CD4-positive, alpha-beta T cell treated with Interleukin-15 for 4 hours (primary cell): ENCODE measurements at regions not wholly inside any gene's neighbourhood (a gene's known extent, or its start where the extent isn't known, plus 50 kb on each side); places are given as distances from the start of the nearest gene placed in this dataset.
A peak's percentile ranks its signal among the peaks of the same experiment; 100 is the strongest.

Source experiments
- DNase-seq: peaks from one replicate; pipeline ENCODE4 v3.0.0-alpha.2; 2020; ENCODE audit warnings: low spot score

DNA sequence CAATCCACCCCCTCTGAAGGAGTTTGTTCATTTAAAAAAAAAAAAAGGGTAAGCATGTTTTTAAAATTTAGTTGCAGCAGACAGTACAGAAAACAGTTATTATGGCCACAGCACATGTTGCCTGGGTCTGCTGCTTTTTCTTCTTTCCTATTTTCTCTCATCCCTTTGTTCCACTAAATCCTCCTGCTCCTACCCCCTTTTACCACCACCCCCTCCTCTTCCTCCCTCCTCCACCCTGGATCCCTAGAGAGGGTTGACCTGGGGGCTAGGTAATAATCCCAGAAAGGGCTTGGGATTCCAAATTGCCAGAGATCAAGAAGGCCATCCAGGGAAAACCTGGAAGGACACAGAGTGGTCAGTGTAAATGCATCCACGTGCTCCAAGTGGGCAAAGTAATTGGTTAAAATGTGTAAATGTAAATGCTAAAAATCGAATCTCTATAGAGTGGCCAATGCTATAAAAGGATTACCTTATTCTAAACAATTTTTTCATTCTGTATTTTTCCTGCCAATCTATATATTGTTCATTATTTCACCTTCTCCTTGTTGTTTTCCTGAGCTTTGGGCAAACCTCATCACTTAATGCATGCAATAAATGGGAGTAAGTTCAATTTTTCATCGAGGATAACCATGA lies 89.0 kb upstream of the PIK3CG start:
- no peak for DNase-seq

DNA sequence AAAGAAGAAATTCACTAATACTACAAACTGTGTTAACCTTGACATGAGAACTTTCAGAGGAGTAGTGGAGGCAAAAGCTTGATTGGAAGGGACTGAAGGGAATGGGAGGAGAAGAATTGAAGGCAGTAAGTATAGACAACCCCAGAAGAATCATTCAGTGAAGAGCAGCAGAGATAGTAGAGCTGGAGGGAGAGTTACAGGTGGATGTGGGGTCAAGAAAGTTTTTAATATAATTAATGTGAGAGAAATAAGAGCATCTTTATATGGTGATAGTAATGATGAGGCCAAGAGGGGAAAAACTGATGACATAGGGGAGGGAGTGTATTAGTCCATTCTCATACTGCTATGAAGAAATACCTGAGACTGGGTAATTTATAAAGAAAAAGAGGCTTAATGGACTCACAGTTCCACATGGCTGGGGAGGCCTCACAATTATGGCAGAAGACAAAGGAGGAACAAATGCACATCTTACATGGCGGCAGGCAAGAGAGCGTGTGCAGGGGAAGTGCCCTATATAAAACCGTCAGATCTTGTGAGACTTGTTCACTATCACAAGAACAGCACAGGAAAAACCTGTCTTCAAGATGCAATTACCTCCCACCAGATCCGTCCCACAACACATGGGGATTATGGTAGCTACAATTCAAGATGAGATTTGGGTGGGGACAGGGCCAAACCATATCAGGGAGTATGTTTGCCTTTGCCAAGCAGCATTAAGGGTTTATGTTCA lies 88.3 kb upstream of the PIK3CG start:
- DNase-seq = no peak

DNA sequence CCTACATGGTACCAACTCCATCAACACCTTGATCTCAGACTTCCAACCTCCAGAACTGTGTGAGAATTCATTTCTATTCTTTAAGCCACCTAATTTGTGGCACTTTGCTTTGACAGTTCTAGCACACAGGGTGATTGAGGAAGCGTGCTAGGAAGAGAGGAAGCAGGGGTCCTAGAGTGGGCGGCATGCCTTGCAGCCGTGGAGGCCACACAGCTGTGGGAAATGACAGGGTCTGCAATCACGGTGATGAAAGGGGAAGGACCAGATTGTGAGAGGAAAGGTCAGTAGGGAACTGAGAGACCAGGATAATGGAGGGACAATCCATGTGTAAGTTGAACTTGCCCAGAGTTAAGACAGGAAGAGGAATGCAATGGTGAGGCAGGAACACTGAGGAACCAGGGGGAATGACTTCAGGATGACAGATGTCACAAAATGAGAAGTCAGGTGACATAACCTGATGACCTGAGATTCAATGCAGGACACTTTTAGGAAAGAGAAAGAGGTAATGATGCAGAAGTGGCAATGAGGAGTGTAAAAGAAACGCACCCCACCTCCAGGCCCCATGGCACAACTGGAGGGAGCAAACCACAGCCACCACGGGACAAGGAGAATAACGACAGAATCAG lies 87.3 kb upstream of the PIK3CG start:
- DNase-seq = no peak

DNA sequence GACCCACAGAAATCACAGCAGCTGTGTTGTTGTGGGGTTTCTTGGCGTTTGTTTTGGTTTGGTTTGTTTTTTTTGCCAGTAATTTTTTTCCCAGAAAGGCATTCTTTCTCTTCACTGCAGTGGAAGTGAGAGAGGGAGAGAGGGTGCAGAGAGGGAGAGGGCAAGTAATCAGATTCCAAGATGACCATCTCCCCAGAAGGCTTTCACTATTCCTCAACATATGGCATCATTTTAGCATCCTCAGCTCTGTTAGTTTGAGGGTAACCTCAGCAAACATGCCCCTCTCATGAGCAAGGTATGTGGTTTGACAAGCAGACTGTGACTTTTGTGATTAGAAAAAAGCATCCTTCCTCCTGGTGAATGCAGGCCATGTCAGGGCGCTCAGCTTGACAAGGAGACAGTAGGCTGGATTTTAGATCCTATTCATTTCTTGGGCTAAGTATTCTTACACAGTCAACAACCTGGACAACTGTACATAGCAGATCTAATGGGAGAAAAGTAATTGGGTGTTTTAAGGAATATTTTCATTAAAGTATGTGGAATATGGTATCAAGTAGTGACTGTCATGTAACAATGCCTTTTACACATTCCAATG lies 86.3 kb upstream of the PIK3CG start:
- DNase-seq = no peak

DNA sequence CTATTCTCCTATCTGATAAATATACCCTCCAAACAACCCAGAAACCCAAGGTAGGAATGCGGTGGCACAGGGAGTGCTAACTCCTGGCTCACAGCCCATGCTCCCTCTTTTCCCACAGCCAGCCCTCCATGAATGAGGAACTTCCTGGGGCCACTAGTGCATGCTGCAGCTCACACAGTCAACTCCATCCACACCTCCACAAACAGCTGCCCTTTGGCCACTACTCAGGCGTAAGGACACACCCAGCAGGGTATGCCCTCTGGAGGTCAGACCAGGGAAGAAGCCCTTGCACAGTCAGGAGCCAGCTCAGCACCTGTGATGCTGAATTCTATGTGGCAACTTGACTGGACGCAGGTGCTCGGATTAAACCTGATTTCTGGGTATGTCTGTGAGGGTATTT lies 85.2 kb upstream of the PIK3CG start:
- DNase-seq = no peak

DNA sequence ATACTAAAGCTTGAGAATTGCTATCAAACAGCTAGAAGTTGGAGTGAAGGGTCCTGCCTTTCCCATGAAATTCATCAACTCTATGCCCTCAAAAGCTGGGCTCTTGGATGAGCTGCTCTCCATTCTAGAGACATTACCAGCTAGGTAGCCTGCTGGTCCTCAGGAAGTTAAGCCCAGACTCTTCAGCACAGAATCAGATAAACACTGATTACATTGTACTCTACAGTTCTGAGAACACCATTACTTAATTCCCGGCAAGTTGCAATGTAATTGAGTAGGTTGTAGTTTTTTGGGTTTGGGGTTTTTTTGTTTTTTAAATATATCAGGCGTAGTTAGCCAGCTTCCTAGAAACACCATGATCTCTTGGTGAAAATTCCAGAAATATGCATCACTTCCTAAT lies 84.1 kb upstream of the PIK3CG start:
- no peak for DNase-seq

DNA sequence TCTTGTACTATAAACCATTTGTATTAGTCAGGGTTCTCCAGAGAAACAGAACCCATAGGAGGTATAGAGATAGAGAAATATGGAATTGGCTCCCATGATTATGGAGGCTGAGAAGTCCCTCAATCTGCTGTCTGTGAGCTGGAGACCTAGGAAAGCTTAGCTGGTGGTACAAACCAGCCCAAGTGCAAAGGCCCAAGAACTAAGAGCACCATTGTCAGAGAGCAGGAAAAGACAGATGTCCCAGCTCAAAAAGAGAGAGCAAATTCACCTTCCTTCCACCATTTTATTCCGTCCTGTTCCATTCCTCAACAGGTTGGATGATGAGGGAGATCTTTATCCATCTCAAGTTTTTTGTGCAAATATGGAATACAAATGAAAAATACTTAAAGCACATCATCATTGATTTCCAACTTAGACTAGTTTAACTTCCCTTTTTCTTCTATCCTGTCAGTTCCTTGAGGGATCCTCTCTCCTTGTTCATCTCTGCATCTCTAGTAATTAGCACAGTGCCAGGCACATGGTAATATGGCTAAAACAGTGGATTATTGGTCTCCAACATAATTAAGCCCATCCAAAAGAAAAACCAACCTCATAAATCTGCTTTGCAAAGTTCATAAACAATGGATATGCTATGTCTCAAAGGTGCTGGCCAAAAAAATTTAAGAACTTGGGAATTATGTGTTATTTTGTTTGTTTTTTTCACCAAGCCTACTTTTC lies 83.1 kb upstream of the PIK3CG start:
- no peak for DNase-seq

DNA sequence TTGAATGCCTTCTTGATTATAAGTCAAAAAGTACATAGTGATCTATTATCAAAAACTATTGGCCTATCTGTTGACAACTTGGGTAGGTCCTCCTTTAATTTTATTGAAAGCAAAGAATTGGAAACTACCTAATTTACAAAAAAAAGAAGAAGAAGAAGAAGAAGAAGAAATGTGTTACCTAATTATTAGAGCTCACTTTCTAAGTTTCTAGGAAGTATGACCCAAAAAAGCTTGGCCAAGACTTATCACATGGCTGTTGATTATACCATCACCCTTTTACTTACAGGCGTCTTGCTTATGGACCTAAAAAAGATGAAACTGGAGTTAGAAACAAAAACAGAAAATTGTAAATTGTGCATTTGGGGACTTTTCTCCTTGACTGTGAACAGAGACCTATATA lies 81.8 kb upstream of the PIK3CG start:
- DNase-seq = no peak

DNA sequence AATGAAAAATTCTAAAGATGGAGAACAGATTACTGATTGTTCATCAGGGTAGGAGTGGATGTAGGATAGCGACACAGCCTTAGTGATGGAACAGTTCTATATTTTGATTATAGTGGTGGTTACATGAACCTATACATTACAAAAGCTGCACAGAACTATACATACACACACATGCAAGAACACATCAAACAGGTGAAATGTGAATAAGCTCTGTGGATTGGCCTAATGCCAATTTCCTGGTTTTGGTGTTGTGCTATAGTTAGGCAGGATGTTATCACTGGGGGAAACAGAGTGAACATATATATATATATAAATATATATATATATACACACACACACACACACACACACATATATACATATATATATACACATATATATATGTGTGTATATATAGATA lies 76.4 kb upstream of the PIK3CG start:
- DNase-seq = no peak

DNA sequence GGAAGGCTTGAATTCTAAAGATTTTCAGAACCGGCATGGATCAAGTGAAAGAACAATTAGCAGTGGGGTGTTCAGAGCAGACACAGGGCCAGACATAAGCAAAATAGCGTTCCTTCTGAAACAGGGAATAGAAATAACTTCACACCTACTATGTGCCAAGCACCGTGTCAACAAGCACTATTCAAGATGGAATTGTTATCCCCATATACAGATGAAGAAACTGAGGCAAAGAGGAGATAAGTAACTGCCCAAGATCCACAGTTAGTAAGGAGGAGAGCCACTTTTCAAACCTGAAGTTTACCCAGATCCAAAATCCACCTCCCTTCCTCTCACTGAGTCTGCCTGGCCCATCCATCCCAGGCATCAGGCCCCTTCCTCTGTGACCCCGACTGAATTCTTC lies 73.6 kb upstream of the PIK3CG start:
- no peak for DNase-seq

DNA sequence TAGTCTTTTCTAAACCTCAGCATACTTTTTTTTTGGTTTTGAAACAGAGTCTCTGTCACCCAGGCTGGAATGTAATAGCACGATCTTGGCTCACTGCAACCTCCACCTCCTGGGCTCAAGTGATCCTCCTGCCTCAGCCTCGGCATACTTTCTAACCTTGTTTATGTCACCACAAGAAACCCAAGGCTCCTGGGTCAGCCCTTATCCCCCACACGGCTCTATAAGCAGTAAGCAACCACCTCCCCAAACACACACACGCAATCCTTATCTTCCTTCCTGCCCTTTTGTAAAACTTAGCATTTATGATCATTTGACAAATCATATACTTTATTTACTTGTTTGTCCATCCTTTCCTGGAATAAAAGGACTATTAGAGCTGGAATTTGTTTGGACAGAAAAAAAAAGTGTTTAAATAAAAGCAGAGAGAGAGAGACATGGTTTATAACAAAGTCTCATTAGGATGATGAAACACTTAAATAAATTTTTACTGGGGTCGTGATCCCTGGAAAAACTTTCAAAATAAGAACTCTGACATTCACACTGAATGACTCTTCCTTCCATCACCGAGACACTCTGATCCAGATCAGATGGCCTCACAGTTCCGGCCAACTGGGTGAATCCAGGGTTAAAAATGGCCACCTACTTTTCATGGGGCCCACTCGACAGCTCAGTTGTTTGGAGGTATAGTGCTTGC lies 72.7 kb upstream of the PIK3CG start:
- no peak for DNase-seq

DNA sequence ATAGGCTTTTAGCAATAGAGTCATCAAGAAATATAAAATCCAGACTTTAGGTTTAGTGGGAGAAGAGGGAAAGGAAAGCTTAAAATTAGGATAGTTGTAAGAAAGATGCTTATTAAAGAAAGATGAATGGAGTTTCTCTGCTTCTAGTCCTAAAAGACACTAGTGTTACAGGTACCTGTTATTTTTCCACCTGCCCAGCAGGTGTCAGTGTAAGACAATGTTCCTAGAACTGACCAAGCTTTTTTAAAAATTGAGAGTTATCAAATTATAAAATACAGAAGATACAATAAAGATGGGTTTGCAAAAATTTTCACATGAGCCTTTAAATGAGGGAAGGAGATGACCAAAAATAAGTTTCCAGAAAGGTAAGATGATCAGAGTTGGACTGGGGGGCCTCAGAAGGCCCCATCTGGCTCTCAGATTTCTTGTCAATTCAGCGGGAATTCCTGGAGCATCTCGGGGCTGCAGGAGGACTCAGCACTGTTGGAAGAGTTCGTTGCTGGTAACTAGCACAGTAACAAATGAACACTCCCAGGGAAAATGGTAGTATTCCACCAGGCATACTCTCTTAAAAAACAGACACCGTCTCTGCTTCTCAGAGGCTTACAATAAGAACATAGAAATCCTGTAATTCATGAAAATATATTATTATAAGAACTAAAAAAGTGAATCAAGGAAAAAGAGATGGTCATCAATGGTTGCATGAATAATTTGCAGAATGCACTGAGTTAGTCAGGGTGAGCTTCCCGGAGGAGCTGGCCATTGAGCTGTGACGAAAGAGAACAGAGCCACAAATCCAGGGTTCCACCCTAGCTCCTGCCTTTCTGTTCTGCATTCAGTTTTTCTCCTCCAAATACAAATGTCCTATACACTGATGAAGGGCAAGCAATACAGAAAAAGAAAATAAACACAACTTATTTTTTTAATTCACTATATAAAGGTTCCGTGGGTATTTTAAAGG lies 71.8 kb upstream of the PIK3CG start:
- DNase-seq = peak; percentile 44

DNA sequence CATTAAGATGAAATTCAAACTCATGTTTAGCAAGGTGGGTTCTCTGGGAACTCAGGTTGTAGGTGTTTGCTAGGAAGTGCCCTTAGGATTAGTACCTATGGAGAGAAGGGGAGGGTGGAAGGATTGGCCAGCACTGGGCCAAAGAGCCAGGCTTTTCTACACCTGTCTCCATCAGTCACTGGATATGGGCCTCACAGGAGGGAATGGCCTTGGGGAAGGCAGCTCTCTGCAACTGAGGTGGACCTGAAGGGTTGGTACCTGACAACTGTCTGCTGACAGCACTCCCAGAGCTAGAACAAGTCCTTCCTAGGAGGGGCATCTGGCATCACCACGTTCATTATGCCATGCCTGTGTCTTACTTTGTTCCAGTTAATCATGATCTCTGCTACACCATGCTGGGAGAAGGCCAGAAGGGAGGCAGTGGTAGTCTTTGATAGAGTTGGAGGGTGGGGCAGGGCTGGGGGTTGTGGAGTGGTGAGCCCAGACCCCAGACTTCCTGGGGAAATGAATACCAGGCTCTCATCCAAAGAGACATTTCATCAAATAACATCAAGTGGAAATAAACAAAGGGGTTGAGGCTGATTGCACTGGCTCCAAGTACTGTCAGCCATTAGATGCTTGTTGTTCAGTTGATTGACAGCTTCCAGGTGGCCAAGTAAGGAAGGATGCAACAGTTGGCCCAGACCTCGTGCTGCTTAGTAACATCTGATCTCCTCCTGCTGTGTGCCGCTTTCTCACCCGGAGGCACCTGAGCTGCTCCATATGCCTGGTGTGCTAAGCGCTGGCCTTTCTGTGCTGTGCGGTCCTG lies 70.6 kb upstream of the PIK3CG start:
- no peak for DNase-seq

DNA sequence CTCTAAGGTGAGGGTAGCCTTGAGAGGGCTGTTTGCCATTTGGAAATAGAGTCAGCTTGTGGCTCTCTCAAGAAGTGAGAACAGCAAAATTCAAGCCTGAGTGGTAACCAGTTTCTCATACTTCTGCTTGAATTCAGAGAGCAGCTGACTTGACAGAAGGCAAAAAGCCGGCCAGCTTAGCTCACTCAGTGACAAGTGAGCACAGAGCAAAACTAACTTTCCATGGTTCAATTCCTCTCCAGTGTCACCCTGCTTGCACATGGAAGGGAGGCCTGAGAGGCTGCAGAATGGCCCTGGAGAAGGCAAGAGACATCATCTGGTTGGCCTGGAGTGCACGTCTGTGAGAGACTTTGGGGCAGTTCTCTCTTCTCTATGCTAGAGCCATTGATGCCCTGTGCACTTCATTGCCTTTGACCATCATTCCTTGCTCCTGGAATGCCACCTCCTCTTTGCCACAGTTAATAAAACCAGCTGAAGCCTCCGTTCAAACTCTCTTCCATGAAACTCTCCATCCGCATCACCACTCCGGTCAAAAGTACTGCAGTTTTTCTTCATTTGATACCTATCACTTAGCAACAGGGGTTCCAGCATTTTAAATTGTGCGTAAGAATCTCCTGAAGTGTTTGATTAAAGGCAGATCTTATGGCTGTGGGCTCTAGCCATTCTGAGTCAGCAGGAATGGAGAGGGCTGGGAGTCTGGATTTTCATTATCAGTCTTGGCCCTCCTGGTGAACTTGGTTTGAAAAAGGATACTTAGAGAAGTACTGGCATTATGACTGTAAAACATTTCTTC lies 69.8 kb upstream of the PIK3CG start:
- DNase-seq = no peak

DNA sequence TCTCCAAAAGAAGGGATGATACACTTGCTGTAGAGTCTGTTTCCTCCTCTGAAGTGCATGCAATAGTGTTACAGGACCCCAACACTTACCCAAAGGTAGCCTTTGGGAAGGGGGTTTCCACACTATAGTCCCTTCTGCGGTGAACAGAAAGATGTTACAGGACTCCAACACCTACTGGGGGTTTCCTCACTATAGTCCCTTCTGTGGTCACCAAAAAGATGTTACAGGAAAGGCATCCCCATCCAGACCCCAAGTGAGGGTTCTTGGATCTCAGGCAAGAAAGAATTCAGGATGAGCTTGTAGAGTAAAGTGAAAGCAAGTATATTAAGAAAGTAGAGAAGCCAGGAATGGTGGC lies 69.2 kb upstream of the PIK3CG start:
- no peak for DNase-seq

DNA sequence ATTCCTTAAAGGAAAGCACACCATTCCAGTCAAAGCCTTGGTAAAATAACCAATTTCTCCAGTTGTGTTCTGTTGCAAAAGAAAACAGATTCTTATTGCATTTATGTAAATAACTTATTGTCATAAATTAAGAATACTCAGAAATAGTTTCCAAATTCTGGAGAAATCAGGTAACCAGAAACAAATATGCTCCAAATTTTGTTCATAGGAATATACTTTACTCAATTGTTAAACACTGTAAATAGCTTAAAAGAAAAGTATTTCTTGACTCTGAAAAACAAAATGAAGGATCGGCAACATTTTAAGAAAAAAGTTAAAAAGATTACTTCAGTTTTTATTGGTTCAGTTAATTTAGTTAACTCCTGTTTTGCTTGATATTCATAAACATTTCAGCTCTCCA lies 67.1 kb upstream of the PIK3CG start:
- no peak for DNase-seq

DNA sequence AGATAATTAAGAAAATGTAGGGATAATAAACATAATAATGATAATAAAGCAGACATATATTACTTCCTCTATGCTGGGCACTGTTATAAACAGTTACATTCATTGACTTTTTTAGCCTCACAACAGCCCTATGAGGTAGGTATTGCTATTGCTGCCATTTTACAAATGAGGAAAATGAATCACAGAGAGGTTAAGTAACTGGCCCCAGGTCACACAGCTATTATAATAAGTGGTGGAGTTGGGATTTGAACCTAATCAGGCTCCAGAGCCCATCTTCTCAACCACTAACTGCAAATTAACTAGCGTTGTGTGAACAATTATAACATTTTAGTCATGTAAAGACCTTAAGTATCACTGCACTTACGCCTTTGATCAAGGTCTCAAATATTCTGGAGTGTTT lies 62.5 kb upstream of the PIK3CG start:
- no peak for DNase-seq

DNA sequence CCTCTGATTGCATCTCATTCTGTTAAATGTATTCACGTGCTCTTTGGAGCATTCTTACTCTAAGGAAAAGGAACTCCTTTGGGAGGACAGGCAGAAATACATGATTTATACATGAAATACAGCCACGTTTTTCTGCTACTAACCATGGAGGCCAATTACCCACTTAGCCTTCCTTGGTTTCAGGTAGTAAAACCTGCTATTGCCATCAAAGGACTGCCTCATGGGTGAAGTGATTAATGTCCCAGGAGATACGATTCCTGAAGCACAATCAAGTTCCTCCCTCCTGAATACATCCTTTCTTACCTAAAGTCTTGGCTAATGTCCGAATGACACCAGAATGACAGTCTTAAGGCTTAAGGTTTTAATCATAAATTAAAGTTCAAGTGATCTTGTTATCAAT lies 58.5 kb upstream of the PIK3CG start:
- DNase-seq = no peak

DNA sequence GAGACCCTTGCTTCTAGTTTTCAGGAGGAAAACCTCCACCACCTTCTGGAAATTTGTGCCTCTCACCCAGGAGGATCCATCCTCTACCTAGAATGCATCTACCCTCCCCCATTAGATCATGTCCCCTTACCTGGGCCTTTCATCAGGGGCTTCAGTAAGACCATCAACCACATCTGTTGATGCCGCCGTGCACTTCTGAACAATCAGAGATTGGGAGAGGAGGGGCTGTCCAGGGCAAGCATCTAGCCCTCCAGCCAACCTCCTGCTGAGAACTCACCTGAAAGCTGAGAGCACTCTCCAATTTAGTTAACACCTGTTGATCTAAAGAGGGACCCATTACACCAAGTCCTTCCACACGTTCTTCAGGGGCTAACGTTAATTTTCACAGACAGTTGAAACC lies 57.6 kb upstream of the PIK3CG start:
- no peak for DNase-seq
